Lower leg skin (tissue), 4 donors: ENCODE measurements at regions not wholly inside any gene's neighbourhood (a gene's known extent, or its start where the extent isn't known, plus 50 kb on each side); places are given as distances from the start of the nearest gene placed in this dataset.

Source experiments
- DNase-seq, 2 donors: peaks; one replicate each; pipeline ENCODE4 v3.0.0-alpha.2; 2019; ENCODE audit warnings: low spot score in 2 of 2
- H3K4me3 ChIP-seq: fragments of 200-600 bp; sonication (generic); 2 replicates; pipeline ENCODE4 v1.5.1; 2017; ENCODE audit warnings: mild to moderate bottlenecking, low read depth; ENCODE audit not compliant: poor library complexity, severe bottlenecking
- CTCF ChIP-seq, 3 donors: fragments of 450-650 bp; IDR thresholded peaks; one replicate each; pipeline ENCODE4 v1.5.1; 2016; ENCODE audit warnings: antibody characterized with exemption in 3 of 3, mild to moderate bottlenecking in 3 of 3, moderate library complexity in 2 of 3
- POLR2A ChIP-seq, 2 donors: fragments of 450-650 bp; IDR thresholded peaks; one replicate each; pipeline ENCODE4 v1.6.1; 2016 to 2017; ENCODE audit warnings: antibody characterized with exemption in 2 of 2, mild to moderate bottlenecking in 1 of 2, moderate library complexity in 1 of 2
- WGBS, 2 donors: methylation state at CpG; one replicate each; pipeline ENCODE4 v1.1.5; 2018; 5-methylcytosine and 5-hydroxymethylcytosine counted together
- intact Hi-C: fragments of 100-400 bp; cut with DNase I; formaldehyde crosslinking; loops from one replicate; pipeline ENCODE4 v1.15.0; 2023; ENCODE audit warnings: low total_unique reads

- TF ChIP-seq CTCF (IDR thresholded peaks at IDR 0.05) (no peak), POLR2A (IDR thresholded peaks at IDR 0.05) (no peak)
- WGBS, 2 donors = 86 to 89% methylated on average over 2 of the region's 2 CpGs
- DNase-seq = no peak
- intact Hi-C loops = no loop called here
- H3K4me3 ChIP-seq = no peak overlapping the region
Measured at GRCh38 chr5:115430374-115430773, 114.2 kb downstream of the FEM1C start.

- no peak for DNase-seq
- no peak for TF ChIP-seq CTCF (IDR thresholded peaks at IDR 0.05)
- no peak for TF ChIP-seq POLR2A (IDR thresholded peaks at IDR 0.05)
- no peak overlapping the region for H3K4me3 ChIP-seq
- intact Hi-C loops = no loop called here
Measured at GRCh38 chr5:115429345-115429940, 115.1 kb downstream of the FEM1C start.

- WGBS, 2 donors = 91 to 92% methylated on average over 2 of the region's 2 CpGs
- DNase-seq = no peak
- no peak overlapping the region for H3K4me3 ChIP-seq
- intact Hi-C loops = no loop called here
- TF ChIP-seq POLR2A (IDR thresholded peaks at IDR 0.05) (no peak), CTCF (IDR thresholded peaks at IDR 0.05) (no peak)
Measured at GRCh38 chr5:115428676-115429075, 115.9 kb downstream of the FEM1C start.

GRCh38 chr5:115428248-115428647 is 116.3 kb downstream of the FEM1C start:
- intact Hi-C loops = no loop called here
- TF ChIP-seq CTCF (IDR thresholded peaks at IDR 0.05) = no peak
- TF ChIP-seq POLR2A (IDR thresholded peaks at IDR 0.05) = no peak
- 79 to 88% methylated on average over 2 of the region's 2 CpGs for WGBS, 2 donors

GRCh38 chr5:115424446-115424845 is 120.1 kb downstream of the FEM1C start:
- DNase-seq = no peak
- TF ChIP-seq CTCF (IDR thresholded peaks at IDR 0.05) = no peak
- TF ChIP-seq POLR2A (IDR thresholded peaks at IDR 0.05) = no peak
- 96 to 97% methylated on average over 3 of the region's 3 CpGs for WGBS, 2 donors
- no peak overlapping the region for H3K4me3 ChIP-seq
- intact Hi-C loops = no loop called here

More at GRCh38 chr5:115428248-115428647, 116.3 kb downstream of the FEM1C start:
- no peak overlapping the region for H3K4me3 ChIP-seq
- no peak for DNase-seq

- intact Hi-C loops = no loop called here
- TF ChIP-seq POLR2A (IDR thresholded peaks at IDR 0.05) = no peak
- no peak for TF ChIP-seq CTCF (IDR thresholded peaks at IDR 0.05)
- DNase-seq = no peak
- 87 to 88% methylated on average over 5 of the region's 5 CpGs for WGBS, 2 donors
- no peak overlapping the region for H3K4me3 ChIP-seq
Measured at GRCh38 chr5:115424030-115424429, 120.5 kb downstream of the FEM1C start.
